T47D (cell line): ENCODE measurements at regions not wholly inside any gene's neighbourhood (a gene's known extent, or its start where the extent isn't known, plus 50 kb on each side); places are given as distances from the start of the nearest gene placed in this dataset.
"Not testable (repeated sequence)": the region's sequence is repeated elsewhere in the genome, so short reads cannot be mapped to it uniquely, and the experiment has no call there.

Source experiments
- DNase-seq, 2 experiments: peaks; one replicate each; pipeline versions ENCODE4 v3.0.0 to v3.0.0-alpha.2; 2011 to 2012; ENCODE audit warnings: low read depth in 1 of 2, low spot score in 1 of 2
- JUND ChIP-seq: IDR thresholded peaks from 2 replicates; pipeline ENCODE4 v1.6.1; 2012; ENCODE audit warnings: low read depth
- in situ Hi-C: cut with HindIII; loops from 2 replicates; pipeline ENCODE4 v1.10.0; 2016; ENCODE audit warnings: low sequenced_read_pairs, low pct_unique_long_range_greater_than_20kb

DNA sequence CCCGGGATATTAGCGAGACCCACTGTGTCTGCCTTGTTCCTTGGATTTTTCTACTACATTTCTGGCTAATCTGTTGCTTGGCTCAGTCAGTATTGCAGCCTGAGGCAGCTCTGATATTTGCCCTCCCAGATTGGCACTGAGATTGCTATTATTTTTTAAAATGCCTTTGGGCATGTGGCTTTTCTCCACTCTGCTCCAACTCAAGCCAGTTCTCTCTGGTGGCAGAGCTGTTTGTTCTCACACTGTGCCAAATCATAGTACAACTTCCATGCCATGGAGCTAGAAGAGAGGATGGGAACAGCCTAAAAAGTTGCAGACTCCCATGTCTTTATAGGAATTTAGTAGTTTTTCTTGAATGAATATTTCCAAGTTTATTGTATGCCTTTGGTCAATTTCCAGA lies 155.9 kb upstream of the ATP10B start:
- DNase-seq = no peak
- no peak for TF ChIP-seq JUND
- in situ Hi-C loops = no loop called here

GRCh38 chr5:161002571-161003074 lies 150.6 kb upstream of the ATP10B start:
- in situ Hi-C loops = no loop called here
- no peak for TF ChIP-seq JUND

DNA sequence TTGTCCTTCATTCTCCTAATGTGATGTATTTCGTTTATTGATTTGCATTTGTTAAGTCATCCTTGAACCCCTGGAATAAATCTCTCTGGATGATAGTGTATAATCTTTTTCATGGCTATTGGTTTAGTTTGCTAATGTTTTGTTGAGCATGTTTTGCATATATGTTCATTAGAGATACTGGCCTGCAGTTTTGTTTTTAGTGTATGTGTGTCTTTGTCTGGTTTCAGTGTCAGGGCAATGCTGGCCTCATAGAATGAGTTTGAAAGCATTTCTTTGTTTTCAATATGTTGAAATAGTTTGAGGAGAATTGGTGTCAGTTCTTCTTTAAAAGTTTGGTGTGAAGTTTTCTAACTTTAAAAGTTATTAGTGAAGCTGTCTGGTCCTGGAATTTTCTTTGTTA lies 149.6 kb upstream of the ATP10B start:
- in situ Hi-C loops = no loop called here
- DNase-seq = no peak
- TF ChIP-seq JUND = no peak

More at GRCh38 chr5:161002571-161003074, 150.6 kb upstream of the ATP10B start:
- no peak for DNase-seq

DNA sequence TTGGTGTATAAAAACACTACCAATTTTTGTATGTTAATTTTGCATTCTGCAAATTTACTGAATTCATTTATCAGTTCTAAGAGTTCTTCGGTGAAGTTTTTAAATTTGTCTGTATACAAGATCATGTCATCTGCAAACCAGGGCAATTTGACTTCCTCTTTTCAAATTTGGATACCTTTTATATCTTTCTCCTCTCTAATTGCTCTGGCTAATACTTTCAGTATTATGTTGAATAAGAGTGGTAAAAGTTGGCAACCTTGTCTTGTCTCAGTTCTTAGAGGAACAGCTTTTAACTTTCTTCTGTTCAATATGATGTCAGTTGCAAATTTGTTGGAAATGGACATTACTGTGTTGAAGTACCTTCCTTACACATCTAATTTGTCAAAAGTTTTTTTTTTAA lies 149.1 kb upstream of the ATP10B start:
- DNase-seq, in situ Hi-C loops: not testable (repeated sequence)

- no peak for DNase-seq
- no peak for TF ChIP-seq JUND
- in situ Hi-C loops = no loop called here
Observed at GRCh38 chr5:160991205-160991604, 139.2 kb upstream of the ATP10B start.

DNA sequence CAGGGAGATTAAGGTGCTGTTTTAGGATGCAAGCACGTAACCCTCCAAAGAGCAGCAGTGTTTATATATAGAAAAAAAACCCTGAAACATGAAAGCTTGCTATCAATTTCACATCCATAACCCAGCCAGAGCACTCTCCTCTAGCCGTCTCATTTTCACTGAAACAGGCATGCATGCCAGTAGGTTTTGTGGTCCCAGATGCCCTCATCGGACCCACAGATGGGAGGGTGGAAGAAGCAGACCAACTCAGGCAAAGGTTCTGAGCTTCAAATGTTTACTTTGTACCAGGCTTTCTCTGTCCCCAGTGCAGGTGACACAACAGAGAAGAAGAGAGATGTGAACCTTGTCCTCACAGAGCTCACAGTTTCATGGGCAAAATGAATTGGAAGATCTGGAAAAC lies 127.4 kb upstream of the ATP10B start:
- no peak for TF ChIP-seq JUND
- in situ Hi-C loops = no loop called here

DNA sequence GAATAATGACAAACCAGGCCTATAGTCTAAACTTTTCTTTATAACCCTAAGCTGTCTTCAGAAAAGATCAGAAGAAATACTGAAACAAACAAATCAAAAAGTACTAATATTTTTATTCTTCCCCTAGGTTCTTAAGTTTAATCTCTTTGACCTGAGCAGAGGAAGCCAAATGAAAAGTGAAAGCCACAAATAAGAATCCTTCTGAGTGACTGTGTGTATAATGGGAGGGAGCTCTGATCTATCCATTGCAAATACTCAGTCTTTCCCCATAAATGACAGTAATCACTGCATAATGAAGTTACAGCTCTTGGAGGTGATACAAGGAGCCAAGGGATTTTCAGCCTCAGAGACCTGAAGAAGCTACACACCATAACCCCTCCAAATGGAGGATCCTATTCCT lies 126.9 kb upstream of the ATP10B start:
- no peak for TF ChIP-seq JUND
- in situ Hi-C loops = no loop called here
- DNase-seq = no peak

More for the DNA sequence above, 127.4 kb upstream of the ATP10B start:
- no peak for DNase-seq

- in situ Hi-C loops = no loop called here
- no peak for TF ChIP-seq JUND
- no peak for DNase-seq
Observed at GRCh38 chr5:160976181-160976580, 124.2 kb upstream of the ATP10B start.

GRCh38 chr5:160970605-160971191 lies 118.7 kb upstream of the ATP10B start:
- TF ChIP-seq JUND = no peak
- DNase-seq = no peak
- in situ Hi-C loops = no loop called here

DNA sequence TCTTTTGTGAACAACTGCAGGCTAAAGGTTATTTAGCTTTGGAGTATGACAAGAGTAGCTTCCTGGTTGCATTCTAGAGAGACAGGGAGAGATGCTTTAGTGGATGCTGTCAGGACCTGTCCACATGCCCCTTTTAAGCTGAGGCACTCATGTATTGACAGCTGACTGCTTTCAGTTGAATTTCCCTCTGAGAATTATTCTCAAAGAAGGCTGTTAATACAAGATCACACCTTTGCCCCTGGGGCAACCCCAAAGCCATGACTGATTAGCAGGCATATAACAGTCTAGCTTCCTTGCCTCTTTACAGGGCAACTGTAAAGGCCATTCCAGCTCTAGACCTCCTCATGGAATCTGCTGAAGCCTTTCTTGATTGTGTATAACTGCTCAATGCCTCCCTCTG lies 117.6 kb upstream of the ATP10B start:
- in situ Hi-C loops = no loop called here
- no peak for DNase-seq
- no peak for TF ChIP-seq JUND

DNA sequence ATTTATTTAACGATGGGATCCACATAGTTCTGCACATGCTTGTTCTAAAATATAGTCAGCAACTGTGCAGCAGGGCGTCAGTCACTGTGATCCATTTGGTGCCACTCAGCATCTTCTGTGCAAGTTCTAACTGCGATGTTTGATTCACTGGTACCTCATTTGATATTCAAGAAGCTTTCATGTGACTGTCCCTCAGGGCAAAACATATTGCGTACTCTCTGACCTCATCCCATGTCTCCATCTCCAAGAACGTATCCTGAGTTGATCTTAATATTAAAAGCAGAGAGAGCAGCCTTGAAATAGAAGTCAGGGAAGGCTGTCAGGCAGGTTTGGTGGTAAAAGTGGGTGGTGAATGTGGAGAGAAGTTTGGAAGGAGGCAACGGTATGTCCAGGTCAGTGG lies 116.5 kb upstream of the ATP10B start:
- no peak for DNase-seq
- TF ChIP-seq JUND = no peak
- in situ Hi-C loops = no loop called here

DNA sequence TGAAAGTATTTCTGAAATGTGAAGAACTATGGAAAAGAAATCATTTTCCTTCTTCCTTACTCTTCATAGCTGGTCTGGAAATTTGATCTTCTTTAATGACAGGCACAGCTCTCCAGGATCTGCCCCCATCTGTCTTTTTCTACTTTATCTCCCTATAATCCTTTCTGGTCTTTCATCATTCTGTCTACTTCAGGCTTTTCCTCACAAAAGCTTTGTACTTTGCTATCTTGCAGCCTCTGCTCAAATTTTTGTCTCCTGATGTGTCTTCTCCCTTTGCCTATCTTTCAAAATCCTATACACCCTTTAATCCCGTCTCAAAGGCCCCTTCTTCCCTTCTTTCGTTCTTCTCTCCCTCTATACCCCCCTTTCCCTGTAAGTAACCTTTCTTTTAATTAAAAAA lies 114.9 kb upstream of the ATP10B start:
- no peak for TF ChIP-seq JUND
- DNase-seq = no peak
- in situ Hi-C loops = no loop called here

GRCh38 chr5:160961761-160962160 lies 109.8 kb upstream of the ATP10B start:
- no peak for DNase-seq

GRCh38 chr5:160961038-160961437 lies 109.0 kb upstream of the ATP10B start:
- in situ Hi-C loops = no loop called here
- DNase-seq = no peak
- TF ChIP-seq JUND = no peak

More at GRCh38 chr5:160961761-160962160, 109.8 kb upstream of the ATP10B start:
- in situ Hi-C loops = no loop called here
- no peak for TF ChIP-seq JUND
